ENCODE measurements at regions not wholly inside any gene's neighbourhood (a gene's known extent, or its start where the extent isn't known, plus 50 kb on each side); places are given as distances from the start of the nearest gene placed in this dataset.
"Not testable (repeated sequence)": the region's sequence is repeated elsewhere in the genome, so short reads cannot be mapped to it uniquely, and the experiment has no call there.

- WGBS, 10 experiments, result 30 to 72% (median 64%) methylated on average over 23 of the region's 23 CpGs
- ATAC-seq (replicated peaks in 6 of 8); H3K27ac ChIP-seq; in situ Hi-C loops (cut with MboI; ENCODE audit: low pct_unique_long_range_greater_than_20kb in 2 of 9, low sequenced_read_pairs in 9 of 9, unreplicated experiment in 9 of 9); H3K4me3 ChIP-seq; H3K4me1 ChIP-seq (replicated peaks in 1 of 2): not testable (repeated sequence)
Measured at GRCh38 chr16:46395391-46395921, 225.7 kb downstream of the SHCBP1 start.

GRCh38 chr16:46394963-46395362, 226.2 kb downstream of the SHCBP1 start:
- WGBS, 10 experiments, result 26 to 70% (median 54%) methylated on average over 14 to 16 of the region's 17 CpGs
- in situ Hi-C loops (cut with MboI; ENCODE audit: low pct_unique_long_range_greater_than_20kb in 2 of 9, low sequenced_read_pairs in 9 of 9, unreplicated experiment in 9 of 9); ATAC-seq (replicated peaks in 6 of 8); H3K27ac ChIP-seq; H3K4me1 ChIP-seq (replicated peaks in 1 of 2); H3K4me3 ChIP-seq: not testable (repeated sequence)

- H3K4me1 ChIP-seq (replicated peaks in 1 of 2); H3K27ac ChIP-seq; H3K4me3 ChIP-seq; ATAC-seq (replicated peaks in 6 of 8); in situ Hi-C loops (cut with MboI; ENCODE audit: low pct_unique_long_range_greater_than_20kb in 2 of 9, low sequenced_read_pairs in 9 of 9, unreplicated experiment in 9 of 9): not testable (repeated sequence)
- 29 to 63% (median 53%) methylated on average over 18 of the region's 18 CpGs for WGBS, 10 experiments
Measured at GRCh38 chr16:46394149-46394548, 227.0 kb downstream of the SHCBP1 start.

- in situ Hi-C loops (cut with MboI; ENCODE audit: low pct_unique_long_range_greater_than_20kb in 2 of 9, low sequenced_read_pairs in 9 of 9, unreplicated experiment in 9 of 9); H3K27ac ChIP-seq; ATAC-seq (replicated peaks in 6 of 8); H3K4me3 ChIP-seq; H3K4me1 ChIP-seq (replicated peaks in 1 of 2): not testable (repeated sequence)
- WGBS, 10 experiments, result 33 to 71% (median 59%) methylated on average over 21 to 25 of the region's 26 CpGs
Measured at GRCh38 chr16:46392930-46393722, 228.1 kb downstream of the SHCBP1 start.

- in situ Hi-C loops (cut with MboI; ENCODE audit: low pct_unique_long_range_greater_than_20kb in 2 of 9, low sequenced_read_pairs in 9 of 9, unreplicated experiment in 9 of 9); H3K27ac ChIP-seq; H3K4me1 ChIP-seq (replicated peaks in 1 of 2); H3K4me3 ChIP-seq; ATAC-seq (replicated peaks in 6 of 8): not testable (repeated sequence)
- 32 to 65% (median 58%) methylated on average over 29 of the region's 29 CpGs for WGBS, 10 experiments
Measured at GRCh38 chr16:46390660-46391462, 230.3 kb downstream of the SHCBP1 start.

GRCh38 chr16:46389561-46390041, 231.6 kb downstream of the SHCBP1 start:
- in situ Hi-C loops (cut with MboI; ENCODE audit: low pct_unique_long_range_greater_than_20kb in 2 of 9, low sequenced_read_pairs in 9 of 9, unreplicated experiment in 9 of 9); H3K4me3 ChIP-seq; ATAC-seq (replicated peaks in 6 of 8); H3K4me1 ChIP-seq (replicated peaks in 1 of 2): not testable (repeated sequence)
- H3K27ac ChIP-seq, result peak overlapping the region in 1 of 2 donors; percentile 7
- WGBS, 10 experiments, result 30 to 69% (median 61%) methylated on average over 20 of the region's 20 CpGs

- WGBS, 10 experiments, result 34 to 74% (median 64%) methylated on average over 27 of the region's 27 CpGs
- ATAC-seq (replicated peaks in 6 of 8); in situ Hi-C loops (cut with MboI; ENCODE audit: low pct_unique_long_range_greater_than_20kb in 2 of 9, low sequenced_read_pairs in 9 of 9, unreplicated experiment in 9 of 9); H3K27ac ChIP-seq; H3K4me3 ChIP-seq; H3K4me1 ChIP-seq (replicated peaks in 1 of 2): not testable (repeated sequence)
Measured at GRCh38 chr16:46388939-46389491, 232.2 kb downstream of the SHCBP1 start.

- H3K4me1 ChIP-seq (replicated peaks in 1 of 2); in situ Hi-C loops (cut with MboI; ENCODE audit: low pct_unique_long_range_greater_than_20kb in 2 of 9, low sequenced_read_pairs in 9 of 9, unreplicated experiment in 9 of 9); H3K27ac ChIP-seq; H3K4me3 ChIP-seq; ATAC-seq (replicated peaks in 6 of 8): not testable (repeated sequence)
- WGBS, 10 experiments, result 39 to 78% (median 65%) methylated on average over 15 to 16 of the region's 16 CpGs
Measured at GRCh38 chr16:46388354-46388753, 232.8 kb downstream of the SHCBP1 start.

GRCh38 chr16:46387720-46388119, 233.5 kb downstream of the SHCBP1 start:
- 17 to 57% (median 43%) methylated on average over 15 of the region's 15 CpGs for WGBS, 10 experiments
- H3K4me3 ChIP-seq; in situ Hi-C loops (cut with MboI; ENCODE audit: low pct_unique_long_range_greater_than_20kb in 2 of 9, low sequenced_read_pairs in 9 of 9, unreplicated experiment in 9 of 9); H3K4me1 ChIP-seq (replicated peaks in 1 of 2); ATAC-seq (replicated peaks in 6 of 8): not testable (repeated sequence)
- peak overlapping the region in 1 of 2 donors; percentile 1 for H3K27ac ChIP-seq

GRCh38 chr16:46386805-46387620, 234.2 kb downstream of the SHCBP1 start:
- ATAC-seq (replicated peaks in 6 of 8); in situ Hi-C loops (cut with MboI; ENCODE audit: low pct_unique_long_range_greater_than_20kb in 2 of 9, low sequenced_read_pairs in 9 of 9, unreplicated experiment in 9 of 9); H3K4me1 ChIP-seq (replicated peaks in 1 of 2); H3K27ac ChIP-seq; H3K4me3 ChIP-seq: not testable (repeated sequence)
- 25 to 64% (median 49%) methylated on average over 25 to 28 of the region's 28 CpGs for WGBS, 10 experiments

- H3K27ac ChIP-seq; in situ Hi-C loops (cut with MboI; ENCODE audit: low pct_unique_long_range_greater_than_20kb in 2 of 9, low sequenced_read_pairs in 9 of 9, unreplicated experiment in 9 of 9); H3K4me1 ChIP-seq (replicated peaks in 1 of 2); H3K4me3 ChIP-seq; ATAC-seq (replicated peaks in 6 of 8): not testable (repeated sequence)
- WGBS, 10 experiments, result 23 to 63% (median 47%) methylated on average over 20 to 24 of the region's 25 CpGs
Measured at GRCh38 chr16:46386110-46386771, 234.9 kb downstream of the SHCBP1 start.

Data from motor neuron (in vitro differentiated cells).